ENCODE measurements at regions not wholly inside any gene's neighbourhood (a gene's known extent, or its start where the extent isn't known, plus 50 kb on each side); places are given as distances from the start of the nearest gene placed in this dataset.
"Not testable (repeated sequence)": the region's sequence is repeated elsewhere in the genome, so short reads cannot be mapped to it uniquely, and the experiment has no call there.

DNA sequence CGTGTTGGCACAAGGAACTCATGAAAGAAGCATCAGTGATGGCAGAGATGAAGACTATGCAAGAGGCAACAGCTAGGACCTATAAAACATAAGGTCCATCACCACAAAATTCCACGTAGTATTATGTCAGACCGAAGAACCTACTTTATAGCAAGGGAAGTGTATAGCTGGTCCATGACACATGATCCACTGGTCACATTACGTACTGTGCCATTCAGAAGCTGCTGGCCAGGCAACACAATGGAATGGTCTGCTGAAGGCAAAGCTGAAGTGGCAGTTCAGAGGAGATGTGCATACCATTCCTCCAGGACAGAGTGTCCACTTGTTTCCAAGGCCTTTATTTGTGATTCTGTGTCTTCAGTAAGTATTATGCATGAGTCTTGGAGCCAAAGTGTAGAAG lies 215.5 kb upstream of the UGT8 start:
- no peak for DNase-seq

DNA sequence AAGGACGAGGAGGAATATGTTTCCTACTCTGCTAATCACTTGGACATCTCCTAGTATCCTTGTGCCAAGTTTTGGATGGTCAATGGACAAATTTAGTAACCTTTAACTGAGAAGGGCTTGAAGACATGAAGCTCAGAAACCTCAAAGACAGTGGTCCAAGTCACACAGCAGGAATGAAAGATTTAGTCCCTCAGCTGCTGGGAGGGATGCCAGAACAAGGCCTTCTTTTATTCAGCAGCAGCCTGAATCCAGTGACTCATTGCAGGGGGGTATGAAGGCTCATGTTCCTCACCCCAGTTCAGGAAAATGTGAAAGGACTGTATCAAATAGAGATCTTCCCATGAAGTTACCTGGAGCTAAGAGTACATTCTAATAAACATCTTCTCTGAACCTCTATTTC lies 214.9 kb upstream of the UGT8 start:
- no peak for DNase-seq

DNA sequence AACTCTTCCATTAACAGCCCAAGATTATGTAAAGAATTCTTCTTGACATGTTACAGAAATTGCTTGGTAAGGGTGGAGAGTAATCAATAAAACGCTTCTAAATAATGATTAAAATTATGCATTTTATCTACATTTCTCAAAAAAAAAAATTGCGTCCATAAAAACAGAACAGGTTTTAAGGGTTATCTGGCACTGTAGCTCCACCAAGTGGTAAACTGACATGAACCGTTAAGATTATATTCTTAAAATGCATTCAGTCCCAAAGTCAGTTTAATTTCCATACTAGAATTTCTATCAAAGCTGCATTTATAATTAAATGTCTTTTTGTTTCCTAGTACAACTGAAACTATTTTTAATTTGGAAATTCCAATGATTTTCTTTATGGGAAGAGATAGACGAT lies 214.0 kb upstream of the UGT8 start:
- DNase-seq, result peak in 3 of 4 experiments; percentile 6 to 31 (median 20)

DNA sequence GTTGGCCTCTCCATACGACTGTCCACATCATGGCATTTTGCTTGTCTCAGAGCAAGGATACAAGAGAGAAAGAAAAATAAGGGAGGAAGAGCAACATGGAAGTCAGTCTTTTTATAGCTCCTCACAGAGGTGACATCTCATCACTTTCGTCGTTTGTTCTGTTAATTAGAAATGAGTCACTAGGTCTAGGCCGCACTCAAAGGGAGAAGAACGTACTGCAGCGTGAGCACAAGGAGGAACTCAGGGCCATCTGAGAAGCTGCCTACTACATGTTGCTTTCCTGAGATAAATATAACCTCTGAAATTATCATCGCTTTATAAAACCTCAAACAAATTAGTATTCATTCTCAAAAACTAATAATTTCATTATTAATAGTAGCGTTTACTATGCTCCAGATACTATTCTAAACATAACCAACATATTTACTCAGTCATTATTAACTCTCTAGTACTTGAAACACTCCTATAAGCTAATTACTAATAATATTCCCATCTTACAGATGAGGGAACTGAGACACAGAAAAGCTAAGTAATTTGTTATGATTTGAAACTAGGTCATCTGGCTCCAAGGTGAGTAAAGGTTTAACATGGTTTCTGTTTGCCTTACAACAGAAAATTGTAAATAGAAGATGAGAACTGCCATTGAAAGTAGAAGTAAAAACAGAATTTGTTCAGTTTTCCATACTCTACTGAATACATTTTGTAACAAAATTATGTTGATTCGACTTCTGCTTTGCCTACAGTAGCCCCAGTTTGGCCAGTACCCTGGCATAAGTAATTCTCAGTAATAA lies 213.2 kb upstream of the UGT8 start:
- DNase-seq, result no peak

DNA sequence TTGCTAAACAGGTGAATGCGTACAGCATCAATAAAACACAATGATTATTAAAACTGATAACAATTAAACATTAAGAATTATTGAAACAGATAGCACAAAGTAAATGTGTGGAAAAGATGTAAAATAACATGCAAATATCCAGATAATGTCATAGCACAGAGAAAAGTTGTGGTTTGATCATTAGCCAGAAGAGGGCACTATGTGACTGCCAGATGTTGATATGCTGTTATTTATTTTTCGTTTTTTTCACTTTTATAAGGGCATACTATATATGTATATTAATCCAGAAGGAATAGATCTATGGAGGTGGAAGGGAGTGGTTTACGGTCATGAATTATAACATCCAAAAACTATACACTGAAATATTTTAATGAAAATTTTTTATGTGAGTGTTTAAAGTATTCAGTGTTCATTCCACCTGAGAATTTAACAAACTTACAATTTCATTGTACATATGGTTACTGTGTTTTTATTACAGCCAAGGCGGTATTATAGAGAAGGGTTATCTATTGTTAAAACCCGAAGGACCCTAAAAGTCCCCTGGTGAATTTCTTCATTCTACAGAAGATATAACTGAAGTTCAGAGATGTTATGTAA lies 211.9 kb upstream of the UGT8 start:
- peak; percentile 21 to 47 (median 32) for DNase-seq

DNA sequence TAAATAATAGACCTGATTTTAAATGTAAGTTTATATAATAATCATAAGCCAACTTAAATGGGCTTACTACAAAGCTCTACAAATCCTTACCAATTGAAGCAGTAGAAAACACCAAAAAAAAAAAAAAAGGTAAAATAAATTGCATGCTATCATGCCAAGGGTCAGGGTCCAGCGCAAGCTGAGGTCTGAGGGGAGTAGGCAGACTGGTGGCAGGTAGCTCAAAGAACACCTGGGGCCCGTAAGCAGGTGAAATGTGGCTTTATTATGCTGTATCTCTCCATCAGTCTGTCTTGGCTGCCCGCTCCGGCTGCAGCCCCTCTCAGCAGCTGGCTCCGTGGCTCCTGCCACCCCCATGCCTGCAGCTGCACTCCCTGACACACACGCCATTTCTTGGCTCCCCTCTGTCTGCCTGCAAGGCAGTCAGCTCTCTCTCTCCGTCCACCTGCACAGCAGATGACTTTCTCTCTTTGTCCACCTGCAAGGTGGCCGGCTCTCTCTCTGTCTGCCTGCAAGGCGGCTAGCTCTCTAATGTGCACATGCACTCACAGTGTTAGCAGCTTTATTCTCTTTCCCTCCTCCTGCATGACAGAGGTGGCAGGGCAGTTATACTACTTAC lies 209.4 kb upstream of the UGT8 start:
- no peak for DNase-seq

DNA sequence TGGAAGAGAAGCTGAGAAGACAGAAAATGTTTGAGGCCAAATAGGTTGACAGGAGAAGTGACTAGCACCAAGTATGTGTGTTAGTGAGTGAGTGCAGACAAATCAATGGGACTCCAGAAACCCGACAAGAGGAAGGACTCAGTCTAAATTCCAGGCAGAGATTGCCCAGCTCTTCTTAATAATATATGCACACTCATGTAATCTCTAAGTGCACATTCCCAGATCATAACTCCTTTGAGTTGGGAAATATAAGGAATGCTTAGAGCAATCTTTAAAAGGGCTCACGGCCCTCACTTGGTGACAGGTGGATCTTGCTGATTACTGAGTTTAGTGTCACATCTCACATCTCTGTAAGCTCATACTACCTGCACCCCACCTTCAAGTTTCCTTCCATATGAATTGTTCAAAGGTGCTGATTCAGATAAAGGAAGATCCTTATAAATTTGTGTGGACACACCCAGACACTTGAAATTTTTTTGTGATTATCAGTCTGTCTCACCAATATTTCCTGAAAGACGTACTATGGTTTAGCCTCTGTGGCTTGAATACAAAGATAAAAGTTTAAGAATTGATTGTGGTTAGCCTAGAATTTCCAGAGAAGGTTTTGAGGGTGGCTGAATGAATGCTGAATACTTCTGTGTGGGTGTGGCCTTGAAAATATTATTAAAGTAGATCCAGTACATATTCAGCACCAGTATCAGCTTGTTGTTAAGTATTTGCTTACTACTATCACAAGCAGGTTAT lies 205.1 kb upstream of the UGT8 start:
- DNase-seq, result no peak

DNA sequence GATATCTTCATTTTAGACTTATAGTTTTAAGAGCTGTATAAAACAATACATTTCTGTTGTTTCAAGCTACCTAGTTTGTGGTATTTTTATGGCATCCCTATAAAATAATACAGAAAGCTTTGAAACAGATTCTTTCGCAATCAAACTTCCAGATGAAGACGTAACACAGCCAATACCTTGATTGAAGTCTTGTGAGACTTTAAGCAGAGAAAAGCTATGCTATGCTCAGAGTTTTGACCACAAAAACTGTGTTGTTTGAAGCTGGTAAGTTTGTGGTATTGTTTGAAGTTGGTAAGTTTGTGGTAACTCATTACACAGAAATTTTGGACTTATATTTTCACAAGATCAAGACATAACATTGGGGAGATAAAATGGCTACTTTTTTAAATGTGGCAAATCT lies 201.8 kb upstream of the UGT8 start:
- DNase-seq, result no peak

DNA sequence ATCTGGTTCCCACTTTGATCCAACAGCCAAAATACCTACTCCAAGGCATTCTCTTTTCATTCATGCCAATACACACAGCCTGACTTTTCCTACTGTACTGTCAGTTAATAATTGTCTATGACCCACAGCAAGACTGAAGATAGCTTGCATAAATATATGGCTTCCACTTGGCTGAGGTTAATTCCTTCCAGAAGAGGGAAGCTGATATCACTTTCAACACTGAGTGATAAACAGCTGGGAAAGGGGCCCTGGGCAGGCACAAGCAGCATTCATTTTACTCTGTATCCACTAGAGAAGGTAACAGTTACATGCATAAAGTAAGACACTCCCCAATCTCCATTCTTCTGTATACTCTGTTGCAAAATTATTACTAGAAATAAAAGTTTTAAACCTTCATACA lies 200.2 kb upstream of the UGT8 start:
- no peak for DNase-seq

DNA sequence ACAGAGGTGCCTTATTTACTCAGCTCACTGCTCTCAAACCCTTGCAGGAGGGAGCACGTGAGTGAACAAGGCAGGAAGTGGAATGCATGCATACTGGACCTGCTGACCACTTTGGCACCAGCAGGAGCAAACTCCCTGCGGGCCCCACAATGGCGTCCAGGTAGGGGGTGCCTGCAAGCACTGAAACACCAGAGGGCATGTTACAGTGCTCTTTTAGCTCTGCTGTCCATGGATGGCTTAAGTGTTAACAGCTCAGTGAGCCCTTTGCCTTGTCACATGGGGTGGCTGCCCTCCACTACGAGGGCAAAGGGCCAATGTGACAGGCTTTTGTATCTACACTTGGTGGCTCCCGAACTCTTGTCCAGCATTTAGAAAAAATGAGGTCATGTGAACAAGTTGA lies 199.5 kb upstream of the UGT8 start:
- DNase-seq, result no peak

DNA sequence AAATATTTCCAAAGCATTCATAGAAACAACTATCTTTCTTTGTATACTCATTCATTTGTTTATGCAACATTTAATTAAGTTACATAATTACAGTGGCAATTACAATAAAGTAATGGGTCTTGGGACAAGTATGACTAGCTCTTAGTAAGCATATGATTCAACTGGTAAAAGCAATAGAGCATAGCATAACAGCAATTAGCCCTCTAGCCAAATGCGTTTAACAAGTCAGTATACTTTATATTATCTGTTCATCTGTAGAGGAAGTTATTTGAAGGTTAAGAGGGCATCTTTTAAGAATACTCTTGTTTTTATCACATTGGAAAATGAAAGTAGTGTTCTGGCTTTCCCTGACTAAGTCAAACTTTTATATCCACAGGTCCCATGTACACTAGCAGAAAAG lies 198.1 kb upstream of the UGT8 start:
- DNase-seq, result no peak

DNA sequence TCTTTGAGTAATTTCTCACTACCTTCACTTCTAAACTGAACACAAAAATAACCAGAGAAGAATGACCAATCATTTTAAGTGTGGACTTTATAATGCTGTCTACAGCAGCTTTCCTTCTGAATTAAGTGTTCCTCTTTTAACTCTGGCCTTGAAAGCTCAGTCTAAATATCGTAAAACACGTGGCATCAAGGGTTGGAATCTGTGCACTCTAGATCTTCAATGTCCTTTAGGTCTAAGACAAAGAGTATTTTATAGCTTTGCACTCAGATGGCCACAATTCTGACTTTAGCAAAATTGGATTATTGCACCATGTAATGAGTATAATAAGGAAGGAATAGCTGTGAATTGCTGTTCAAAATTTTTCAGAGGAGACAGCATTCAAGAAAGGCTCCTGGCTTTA lies 197.1 kb upstream of the UGT8 start:
- no peak for DNase-seq

DNA sequence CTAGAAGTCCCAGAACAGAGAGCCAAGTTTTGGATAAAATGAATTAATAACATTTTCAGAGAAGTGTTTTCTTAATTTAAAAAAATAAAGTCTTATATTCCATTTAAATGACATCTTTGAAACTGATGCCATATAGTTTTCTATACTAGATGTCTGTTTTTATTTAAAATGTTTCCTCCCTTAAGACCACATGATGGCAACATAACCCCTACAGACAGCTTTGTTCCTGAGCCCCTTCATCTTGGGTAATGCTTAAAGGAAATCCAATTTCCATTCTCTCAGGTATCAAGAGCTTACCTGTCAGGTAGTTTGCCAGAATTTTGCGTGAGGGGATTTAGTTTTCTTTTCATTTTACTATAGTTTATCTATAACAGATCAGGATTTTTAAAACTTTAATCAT lies 181.4 kb upstream of the UGT8 start:
- no peak for DNase-seq

DNA sequence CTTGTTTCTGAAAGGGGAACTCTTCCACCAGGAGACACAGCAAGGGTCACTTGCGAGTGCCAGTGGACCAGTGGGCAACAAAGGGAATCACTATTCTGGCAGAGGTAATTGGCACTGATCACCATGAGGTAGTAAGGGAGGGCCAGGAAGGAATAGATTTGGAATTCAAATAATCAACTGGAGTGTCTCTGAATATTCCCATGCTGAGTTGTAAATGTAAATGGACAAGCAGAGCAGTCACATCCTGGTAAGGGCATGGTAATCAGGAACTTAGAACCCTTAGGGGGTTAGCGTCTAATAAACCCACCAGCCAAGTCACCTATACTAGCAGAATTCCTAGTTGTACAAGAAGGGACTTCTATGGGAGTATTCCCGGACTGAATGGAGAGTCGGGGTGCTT lies 178.5 kb upstream of the UGT8 start:
- no peak for DNase-seq

DNA sequence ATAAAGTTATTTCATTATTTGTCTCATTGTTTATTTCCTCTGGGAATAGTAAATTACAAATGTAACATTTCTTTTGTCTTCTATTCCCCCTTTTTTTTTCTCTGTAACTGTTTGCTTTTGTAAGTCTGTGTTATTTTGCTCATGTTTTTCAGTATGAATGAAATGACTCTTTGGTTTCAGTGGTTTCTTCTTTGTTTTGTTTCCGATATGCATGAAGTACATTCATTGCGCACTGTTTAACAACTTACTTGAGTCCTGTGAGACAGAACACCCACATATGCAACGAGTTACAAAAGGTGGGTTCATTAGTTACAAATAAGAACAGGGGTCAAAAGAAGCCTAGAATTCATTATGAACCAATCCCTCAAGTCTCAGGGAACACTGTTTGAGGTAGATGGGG lies 175.0 kb upstream of the UGT8 start:
- DNase-seq, result no peak

DNA sequence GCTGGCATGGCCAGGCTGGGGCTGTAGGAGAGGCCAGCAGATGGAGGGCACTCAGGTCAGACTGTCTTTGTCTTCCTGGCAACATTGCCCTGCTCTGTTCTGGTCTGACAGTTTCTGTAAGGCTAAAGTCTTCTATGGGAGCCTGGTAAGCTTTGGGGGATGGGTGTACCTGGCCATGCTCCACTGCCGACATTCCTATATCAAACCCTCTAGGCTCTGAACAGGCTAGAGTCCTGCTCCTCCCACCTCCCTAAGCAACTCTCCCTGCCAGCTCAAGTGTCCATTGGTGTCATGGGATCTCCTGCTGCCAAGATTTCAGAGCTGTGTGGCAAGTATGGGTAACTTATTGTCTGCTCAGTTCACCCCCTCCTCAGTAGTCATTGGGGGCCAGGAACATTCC lies 163.5 kb upstream of the UGT8 start:
- no peak for DNase-seq

DNA sequence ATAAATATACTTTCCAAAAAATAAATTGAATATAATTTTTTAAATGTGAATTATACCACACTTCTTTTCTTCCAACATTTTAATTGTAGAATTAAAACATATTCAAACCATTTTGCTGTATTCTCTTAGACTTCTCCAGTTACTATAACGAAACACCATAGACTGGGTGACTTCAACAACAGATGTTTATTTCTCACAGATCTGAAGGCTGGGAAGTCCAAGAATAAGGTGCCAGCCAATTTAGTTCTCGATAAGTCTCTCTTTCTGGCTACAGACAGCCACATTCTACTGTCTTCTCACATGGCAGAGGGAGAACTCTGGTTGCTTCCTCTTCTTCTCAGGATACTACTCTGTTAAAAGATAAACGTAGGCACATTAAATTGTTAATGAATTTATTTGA lies 155.8 kb upstream of the UGT8 start:
- DNase-seq, result no peak

DNA sequence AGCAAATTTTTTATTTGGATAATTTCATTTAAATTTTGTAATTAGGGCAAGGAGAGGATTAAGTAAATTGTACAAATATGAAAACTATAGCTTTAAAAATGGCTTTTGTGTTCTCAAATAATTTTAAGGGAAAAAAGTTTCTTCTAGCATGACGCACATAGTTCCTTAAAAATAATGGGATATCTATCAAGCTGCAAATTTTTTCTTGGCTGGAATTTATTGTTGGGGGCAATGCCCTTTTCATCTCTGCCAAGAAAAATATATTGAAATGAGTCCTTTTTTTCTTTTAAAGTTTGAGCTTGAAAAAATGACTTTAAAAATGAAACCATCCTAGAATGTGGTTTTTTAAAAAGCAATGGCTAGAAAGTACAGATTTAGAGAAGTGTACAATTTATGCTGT lies 154.4 kb upstream of the UGT8 start:
- DNase-seq, result no peak

DNA sequence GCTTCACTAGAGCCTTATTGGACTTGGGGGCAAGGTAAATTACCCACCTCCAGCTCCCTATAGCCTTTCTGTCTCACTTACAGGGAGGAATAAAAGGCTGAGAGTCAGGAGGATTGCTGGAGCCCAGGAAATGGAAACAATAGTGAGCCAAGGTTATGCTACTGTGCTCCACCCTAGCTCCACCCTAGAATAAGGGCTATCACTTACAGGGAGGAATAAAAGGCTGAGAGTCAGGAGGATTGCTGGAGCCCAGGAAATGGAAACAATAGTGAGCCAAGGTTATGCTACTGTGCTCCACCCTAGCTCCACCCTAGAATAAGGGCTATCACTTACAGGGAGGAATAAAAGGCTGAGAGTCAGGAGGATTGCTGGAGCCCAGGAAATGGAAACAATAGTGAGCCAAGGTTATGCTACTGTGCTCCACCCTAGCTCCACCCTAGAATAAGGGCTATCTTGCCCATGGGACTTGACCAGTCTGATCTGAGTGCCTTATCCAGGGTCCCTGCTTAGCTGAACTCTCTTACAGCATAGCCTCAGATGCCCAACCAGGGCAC lies 150.6 kb upstream of the UGT8 start:
- not testable (repeated sequence) for DNase-seq

DNA sequence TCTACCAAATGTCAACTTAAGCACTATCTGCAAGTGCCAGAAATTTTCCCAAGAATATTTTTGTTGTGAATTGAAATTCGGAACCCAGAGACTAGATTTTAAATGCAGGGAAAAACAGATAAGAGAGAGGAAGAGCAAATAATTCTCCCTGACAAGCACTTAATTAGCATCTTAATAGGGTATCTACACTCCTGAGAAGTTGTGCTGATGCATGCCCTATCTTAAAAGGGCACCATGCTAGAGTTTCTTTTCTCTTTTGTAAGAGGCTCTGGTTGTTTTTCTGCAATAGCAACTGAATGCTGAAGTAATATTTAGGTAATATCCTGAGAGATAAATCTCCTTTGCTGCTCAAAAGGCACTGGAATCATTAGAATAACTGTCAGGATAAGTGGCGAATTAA lies 139.9 kb upstream of the UGT8 start:
- DNase-seq, result no peak

DNA sequence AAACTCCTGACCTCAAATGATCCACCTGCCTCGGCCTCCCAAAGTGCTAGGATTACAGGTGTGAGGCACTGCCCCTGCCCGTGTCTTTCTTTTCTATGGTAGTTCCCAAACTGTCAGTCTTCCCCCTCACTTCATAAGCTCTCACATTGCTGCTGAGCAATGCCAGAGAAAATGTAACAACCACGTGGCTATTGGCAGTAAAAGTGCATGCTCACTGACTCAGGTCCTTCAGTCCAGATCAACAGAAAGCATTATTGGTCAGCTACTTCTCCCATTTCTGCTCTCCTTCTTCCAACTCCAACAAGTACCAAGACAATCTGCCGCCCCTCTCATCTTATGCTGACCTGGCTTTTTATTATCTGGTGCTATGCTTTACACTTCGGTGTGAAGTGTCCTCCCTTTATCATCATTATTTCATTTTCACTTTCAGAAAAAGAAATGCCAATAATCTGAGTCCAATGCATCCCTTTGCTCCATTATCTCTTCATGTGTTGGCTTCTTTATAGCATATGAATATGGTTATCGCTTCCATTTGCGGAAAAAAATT lies 133.8 kb upstream of the UGT8 start:
- DNase-seq, result no peak

DNA sequence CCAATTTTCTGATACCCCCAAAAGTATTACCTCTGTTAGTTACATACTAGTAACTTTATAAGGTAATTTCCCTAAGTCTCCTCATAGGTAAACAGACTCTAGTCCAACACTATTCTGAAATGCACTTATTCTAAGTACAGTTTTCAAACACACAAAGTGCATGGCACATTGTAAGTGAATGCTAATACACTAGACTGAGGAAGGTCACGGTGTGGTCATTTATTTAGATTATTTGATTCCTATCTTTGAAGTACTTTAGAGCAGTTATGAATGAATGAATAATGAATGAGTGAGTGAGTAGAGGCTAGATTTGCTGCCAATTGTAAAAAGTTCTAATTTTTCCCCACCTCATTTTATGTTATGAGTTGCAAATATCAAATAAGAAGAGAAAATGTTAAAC lies 132.8 kb upstream of the UGT8 start:
- no peak for DNase-seq

DNA sequence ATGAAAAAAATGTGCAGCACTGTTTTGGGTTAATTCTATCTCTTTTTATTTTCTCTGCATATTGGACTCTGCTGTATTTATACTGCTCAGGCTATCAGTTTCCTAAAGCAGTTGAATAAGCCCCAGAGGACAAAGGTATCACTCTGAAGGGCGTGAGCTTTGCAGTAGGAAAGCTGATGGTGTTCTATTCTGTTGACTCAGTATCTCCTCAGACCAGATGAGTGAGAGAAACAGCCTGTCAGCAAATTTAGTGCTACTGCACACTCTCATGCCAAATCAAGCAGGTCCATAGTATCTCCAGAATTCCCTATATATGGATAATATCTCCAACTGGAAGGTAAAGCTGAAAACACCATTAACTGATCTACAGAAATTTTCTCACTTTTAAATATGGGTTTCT lies 132.3 kb upstream of the UGT8 start:
- DNase-seq, result no peak

Measured in suppressor macrophage (primary cell).